ENCODE measurements at regions not wholly inside any gene's neighbourhood (a gene's known extent, or its start where the extent isn't known, plus 50 kb on each side); places are given as distances from the start of the nearest gene placed in this dataset.

DNA sequence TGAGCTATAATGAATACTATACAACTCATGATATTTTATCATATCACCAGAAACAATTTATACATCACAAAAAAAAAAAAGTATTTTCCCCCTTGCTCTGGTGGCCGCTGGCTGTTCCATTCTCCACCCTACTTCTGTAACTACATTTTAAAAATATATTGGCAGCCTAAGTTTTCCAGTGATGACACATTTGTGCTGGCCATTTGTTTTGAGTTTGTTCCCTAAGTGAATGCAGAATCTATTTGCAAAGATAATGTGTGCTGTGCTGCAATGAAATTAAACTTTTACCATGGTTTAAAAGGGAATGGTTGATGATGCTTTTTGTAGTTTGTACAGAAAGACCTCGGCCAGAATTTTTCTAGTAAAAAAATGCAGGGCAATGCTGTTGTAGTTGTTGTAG is 1092.8 kb downstream of the TMTC2 start:
- TF ChIP-seq, protein P1, sequence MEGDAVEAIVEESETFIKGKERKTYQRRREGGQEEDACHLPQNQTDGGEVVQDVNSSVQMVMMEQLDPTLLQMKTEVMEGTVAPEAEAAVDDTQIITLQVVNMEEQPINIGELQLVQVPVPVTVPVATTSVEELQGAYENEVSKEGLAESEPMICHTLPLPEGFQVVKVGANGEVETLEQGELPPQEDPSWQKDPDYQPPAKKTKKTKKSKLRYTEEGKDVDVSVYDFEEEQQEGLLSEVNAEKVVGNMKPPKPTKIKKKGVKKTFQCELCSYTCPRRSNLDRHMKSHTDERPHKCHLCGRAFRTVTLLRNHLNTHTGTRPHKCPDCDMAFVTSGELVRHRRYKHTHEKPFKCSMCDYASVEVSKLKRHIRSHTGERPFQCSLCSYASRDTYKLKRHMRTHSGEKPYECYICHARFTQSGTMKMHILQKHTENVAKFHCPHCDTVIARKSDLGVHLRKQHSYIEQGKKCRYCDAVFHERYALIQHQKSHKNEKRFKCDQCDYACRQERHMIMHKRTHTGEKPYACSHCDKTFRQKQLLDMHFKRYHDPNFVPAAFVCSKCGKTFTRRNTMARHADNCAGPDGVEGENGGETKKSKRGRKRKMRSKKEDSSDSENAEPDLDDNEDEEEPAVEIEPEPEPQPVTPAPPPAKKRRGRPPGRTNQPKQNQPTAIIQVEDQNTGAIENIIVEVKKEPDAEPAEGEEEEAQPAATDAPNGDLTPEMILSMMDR (IDR thresholded peaks at IDR 0.05) = no peak
- no peak for TF ChIP-seq POLR2A (IDR thresholded peaks at IDR 0.05)

Data from right lobe of liver (tissue), 4 donors.